ENCODE measurements at regions not wholly inside any gene's neighbourhood (a gene's known extent, or its start where the extent isn't known, plus 50 kb on each side); places are given as distances from the start of the nearest gene placed in this dataset.

- no peak for TF ChIP-seq CTCF (IDR thresholded peaks at IDR 0.05)
- TF ChIP-seq POLR2A (IDR thresholded peaks at IDR 0.05): no peak
Measured at GRCh38 chr20:9958693-9959092, 76.1 kb upstream of the ANKEF1 start.

Data from heart left ventricle (tissue), 13 donors.